GM19438 (cell line): ENCODE measurements at regions not wholly inside any gene's neighbourhood (a gene's known extent, or its start where the extent isn't known, plus 50 kb on each side); places are given as distances from the start of the nearest gene placed in this dataset.
"Not testable (repeated sequence)": the region's sequence is repeated elsewhere in the genome, so short reads cannot be mapped to it uniquely, and the experiment has no call there.

ENCODE experiments used
- ATAC-seq: cut with Tn5 transposase; IDR thresholded peaks from one replicate; pipeline ENCODE4 v1.9.1; 2021; ENCODE audit warnings: low read depth; ENCODE audit not compliant: unreplicated experiment

GRCh38 chr16:87095271-87095670 is 221.9 kb downstream of the C16orf95 start:
- ATAC-seq, result no peak

GRCh38 chr16:87096746-87097333 is 220.4 kb downstream of the C16orf95 start:
- no peak for ATAC-seq

GRCh38 chr16:87098361-87098760 is 218.8 kb downstream of the C16orf95 start:
- no peak for ATAC-seq

- no peak for ATAC-seq
These were observed 218.0 kb downstream of the C16orf95 start for GRCh38 chr16:87098976-87099720.

- no peak for ATAC-seq
These were observed 216.7 kb downstream of the C16orf95 start for GRCh38 chr16:87100306-87101058.

- ATAC-seq, result no peak
These were observed 215.3 kb downstream of the C16orf95 start for GRCh38 chr16:87101903-87102302.

GRCh38 chr16:87107201-87107600 is 210.0 kb downstream of the C16orf95 start:
- no peak for ATAC-seq

GRCh38 chr16:87108278-87108677 is 208.9 kb downstream of the C16orf95 start:
- no peak for ATAC-seq

- no peak for ATAC-seq
These were observed 208.3 kb downstream of the C16orf95 start for GRCh38 chr16:87108941-87109340.

GRCh38 chr16:87114832-87115231 is 202.4 kb downstream of the C16orf95 start:
- ATAC-seq, result no peak

GRCh38 chr16:87115646-87116045 is 201.5 kb downstream of the C16orf95 start:
- ATAC-seq, result no peak

GRCh38 chr16:87117936-87118335 is 199.3 kb downstream of the C16orf95 start:
- no peak for ATAC-seq

GRCh38 chr16:87119168-87119567 is 198.0 kb downstream of the C16orf95 start:
- ATAC-seq, result no peak

GRCh38 chr16:87119748-87120147 is 197.4 kb downstream of the C16orf95 start:
- no peak for ATAC-seq

GRCh38 chr16:87121816-87122215 is 195.4 kb downstream of the C16orf95 start:
- ATAC-seq, result no peak

GRCh38 chr16:87123356-87124001 is 193.7 kb downstream of the C16orf95 start:
- no peak for ATAC-seq

GRCh38 chr16:87124405-87124804 is 192.8 kb downstream of the C16orf95 start:
- ATAC-seq, result not testable (repeated sequence)

GRCh38 chr16:87125206-87126155 is 191.7 kb downstream of the C16orf95 start:
- no peak for ATAC-seq

GRCh38 chr16:87126403-87127025 is 190.7 kb downstream of the C16orf95 start:
- ATAC-seq, result no peak
